DND-41 (cell line): ENCODE measurements at regions not wholly inside any gene's neighbourhood (a gene's known extent, or its start where the extent isn't known, plus 50 kb on each side); places are given as distances from the start of the nearest gene placed in this dataset.

Experiments
- ATAC-seq: fragments of 200-7000 bp; cut with Tn5 transposase; 3 replicates; pipeline ENCODE4 v1.9.1; 2021; ENCODE audit warnings: low read depth; ENCODE audit not compliant: insufficient read depth
- DNase-seq: peaks from one replicate; pipeline ENCODE4 v3.0.0-alpha.2; 2020
- H2AFZ ChIP-seq: 2 replicates; pipeline ENCODE4 v1.6.0; 2012; ENCODE audit warnings: low read depth, low read length
- H3K27ac ChIP-seq: 2 replicates; pipeline ENCODE4 v1.5.1; 2012; ENCODE audit warnings: low read length, inconsistent platforms
- H3K27me3 ChIP-seq: fragments of 200-600 bp; sonication (generic); 2 replicates; pipeline ENCODE4 v1.6.0; 2012; ENCODE audit warnings: low read length, mild to moderate bottlenecking, inconsistent platforms; ENCODE audit not compliant: insufficient read depth, poor library complexity
- H3K36me3 ChIP-seq: 2 replicates; pipeline ENCODE4 v1.5.1; 2012; ENCODE audit warnings: low read length, inconsistent platforms; ENCODE audit not compliant: insufficient read depth
- H3K4me1 ChIP-seq: 2 replicates; pipeline ENCODE4 v1.5.1; 2012; ENCODE audit warnings: mild to moderate bottlenecking, low read length; ENCODE audit not compliant: insufficient read depth
- H3K4me2 ChIP-seq: 2 replicates; pipeline ENCODE4 v1.6.0; 2012; ENCODE audit warnings: mild to moderate bottlenecking, moderate library complexity, low read length, inconsistent platforms; ENCODE audit not compliant: insufficient read depth
- H3K4me3 ChIP-seq, 2 experiments: fragments of 200-600 bp in 1 of 2; shearing (Covaris generic) in 1 of 2; 2 replicates each; pipeline ENCODE4 v1.5.1; 2012 to 2016; ENCODE audit warnings: inconsistent platforms in 2 of 2, low read length in 2 of 2, mild to moderate bottlenecking in 2 of 2, low read depth in 1 of 2, moderate library complexity in 1 of 2
- H3K79me2 ChIP-seq: 2 replicates; pipeline ENCODE4 v1.6.0; 2012; ENCODE audit warnings: low read length, inconsistent platforms; ENCODE audit not compliant: insufficient read depth
- H3K9ac ChIP-seq: 2 replicates; pipeline ENCODE4 v1.6.0; 2012; ENCODE audit warnings: low read depth, mild to moderate bottlenecking, inconsistent platforms, low read length, moderate library complexity
- H3K9me3 ChIP-seq: 2 replicates; pipeline ENCODE4 v1.5.1; 2012; ENCODE audit warnings: low read length, moderate library complexity, mild to moderate bottlenecking, inconsistent platforms; ENCODE audit not compliant: insufficient read depth, severe bottlenecking
- H4K20me1 ChIP-seq: 2 replicates; pipeline ENCODE4 v1.6.0; 2012; ENCODE audit warnings: low read length; ENCODE audit not compliant: insufficient read depth
- CTCF ChIP-seq: IDR thresholded peaks from 2 replicates; pipeline ENCODE4 v1.5.1; 2012; ENCODE audit warnings: borderline replicate concordance, low read length, moderate library complexity, mild to moderate bottlenecking; ENCODE audit not compliant: poor library complexity, severe bottlenecking; ENCODE audit errors: extremely low read depth
- EZH2 ChIP-seq: IDR thresholded peaks from 3 replicates; pipeline ENCODE4 v1.6.1; 2012; ENCODE audit warnings: borderline replicate concordance, low read depth, mild to moderate bottlenecking, moderate library complexity, low read length, inconsistent platforms; ENCODE audit not compliant: severe bottlenecking

- Histone ChIP-seq H3K4me3 (no peak overlapping the region), H3K4me1 (no peaks in the 10 kb centered on the region), H3K36me3 (no peaks in the 10 kb centered on the region), H3K4me2 (no peak overlapping the region), H3K9ac (no peak overlapping the region), H2AFZ (no peak overlapping the region), H3K27me3 (no peaks in the 10 kb centered on the region), H3K27ac (no peak overlapping the region), H3K9me3 (no peaks in the 10 kb centered on the region), H3K79me2 (no peaks in the 10 kb centered on the region), H4K20me1 (no peaks in the 10 kb centered on the region)
- DNase-seq = no peak
- no peak for ATAC-seq
- TF ChIP-seq EZH2 = no peak
- TF ChIP-seq CTCF = no peak
Measured at GRCh38 chr4:128387600-128388351, 100.2 kb upstream of the PGRMC2 start.

- no peak for DNase-seq
- TF ChIP-seq EZH2 = no peak
- TF ChIP-seq CTCF = no peak
- H3K79me2 ChIP-seq = no peaks in the 10 kb centered on the region
- H3K36me3 ChIP-seq = no peaks in the 10 kb centered on the region
- no peaks in the 10 kb centered on the region for H3K27me3 ChIP-seq
- H3K27ac ChIP-seq = no peak overlapping the region
- H3K4me3 ChIP-seq = no peak overlapping the region
- no peak overlapping the region for H3K9ac ChIP-seq
- no peaks in the 10 kb centered on the region for H3K9me3 ChIP-seq
- ATAC-seq = no peak
- no peak overlapping the region for H2AFZ ChIP-seq
- no peaks in the 10 kb centered on the region for H3K4me1 ChIP-seq
- H4K20me1 ChIP-seq = no peaks in the 10 kb centered on the region
- H3K4me2 ChIP-seq = no peak overlapping the region
Measured at GRCh38 chr4:128386761-128387599, 99.4 kb upstream of the PGRMC2 start.

GRCh38 chr4:128385683-128386304, 98.2 kb upstream of the PGRMC2 start:
- no peak overlapping the region for H2AFZ ChIP-seq
- ATAC-seq = no peak
- TF ChIP-seq CTCF (no peak), EZH2 (no peak)
- no peak for DNase-seq
- no peaks in the 10 kb centered on the region for H3K27me3 ChIP-seq
- H4K20me1 ChIP-seq = no peaks in the 10 kb centered on the region
- no peak overlapping the region for H3K27ac ChIP-seq
- no peaks in the 10 kb centered on the region for H3K4me1 ChIP-seq
- H3K9ac ChIP-seq = no peak overlapping the region
- no peaks in the 10 kb centered on the region for H3K36me3 ChIP-seq
- no peak overlapping the region for H3K4me2 ChIP-seq
- H3K9me3 ChIP-seq = no peaks in the 10 kb centered on the region
- no peak overlapping the region for H3K4me3 ChIP-seq
- no peaks in the 10 kb centered on the region for H3K79me2 ChIP-seq
